ENCODE measurements at regions not wholly inside any gene's neighbourhood (a gene's known extent, or its start where the extent isn't known, plus 50 kb on each side); places are given as distances from the start of the nearest gene placed in this dataset.

DNA sequence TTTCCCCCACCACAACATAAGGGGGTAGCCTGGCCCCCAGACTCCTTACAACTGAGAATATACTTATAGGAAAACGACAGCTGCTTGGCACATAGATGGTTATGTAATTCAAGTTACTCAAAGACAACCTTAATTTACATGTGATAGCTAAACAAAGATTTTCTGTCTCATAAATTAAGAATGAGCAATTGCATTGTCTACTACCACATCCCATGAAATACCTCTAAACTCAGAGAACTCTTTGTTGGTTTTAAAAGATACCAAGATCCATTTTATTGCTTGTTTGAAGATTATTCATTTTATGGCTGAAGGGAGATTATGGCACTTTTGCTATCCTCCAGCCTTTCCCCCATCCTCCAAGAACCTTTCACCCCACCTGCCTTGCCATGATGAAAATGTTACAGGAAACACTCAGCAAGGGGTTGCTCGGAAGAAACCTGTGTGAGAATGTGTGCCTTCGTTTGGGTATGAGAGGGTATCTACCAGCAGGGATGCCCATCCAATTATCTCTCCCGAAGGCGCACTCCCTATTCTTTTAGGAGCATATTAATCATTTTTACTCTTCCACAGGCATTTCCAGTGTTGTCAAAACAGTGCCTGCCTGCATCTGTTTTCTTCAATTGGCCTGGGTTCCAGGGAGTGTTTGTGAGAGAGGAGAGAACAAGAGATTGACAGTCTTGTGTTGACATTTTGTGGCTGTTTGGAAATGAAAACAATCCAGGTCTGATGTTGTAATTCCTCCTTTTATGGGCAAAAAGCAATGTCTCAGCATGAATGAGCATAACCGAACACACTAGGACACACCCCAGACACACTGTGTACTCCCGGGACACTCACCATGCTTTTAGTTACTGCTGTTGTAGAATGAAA, 208.0 kb upstream of the ANKRD55 start (continued):
- TF ChIP-seq, protein P1, sequence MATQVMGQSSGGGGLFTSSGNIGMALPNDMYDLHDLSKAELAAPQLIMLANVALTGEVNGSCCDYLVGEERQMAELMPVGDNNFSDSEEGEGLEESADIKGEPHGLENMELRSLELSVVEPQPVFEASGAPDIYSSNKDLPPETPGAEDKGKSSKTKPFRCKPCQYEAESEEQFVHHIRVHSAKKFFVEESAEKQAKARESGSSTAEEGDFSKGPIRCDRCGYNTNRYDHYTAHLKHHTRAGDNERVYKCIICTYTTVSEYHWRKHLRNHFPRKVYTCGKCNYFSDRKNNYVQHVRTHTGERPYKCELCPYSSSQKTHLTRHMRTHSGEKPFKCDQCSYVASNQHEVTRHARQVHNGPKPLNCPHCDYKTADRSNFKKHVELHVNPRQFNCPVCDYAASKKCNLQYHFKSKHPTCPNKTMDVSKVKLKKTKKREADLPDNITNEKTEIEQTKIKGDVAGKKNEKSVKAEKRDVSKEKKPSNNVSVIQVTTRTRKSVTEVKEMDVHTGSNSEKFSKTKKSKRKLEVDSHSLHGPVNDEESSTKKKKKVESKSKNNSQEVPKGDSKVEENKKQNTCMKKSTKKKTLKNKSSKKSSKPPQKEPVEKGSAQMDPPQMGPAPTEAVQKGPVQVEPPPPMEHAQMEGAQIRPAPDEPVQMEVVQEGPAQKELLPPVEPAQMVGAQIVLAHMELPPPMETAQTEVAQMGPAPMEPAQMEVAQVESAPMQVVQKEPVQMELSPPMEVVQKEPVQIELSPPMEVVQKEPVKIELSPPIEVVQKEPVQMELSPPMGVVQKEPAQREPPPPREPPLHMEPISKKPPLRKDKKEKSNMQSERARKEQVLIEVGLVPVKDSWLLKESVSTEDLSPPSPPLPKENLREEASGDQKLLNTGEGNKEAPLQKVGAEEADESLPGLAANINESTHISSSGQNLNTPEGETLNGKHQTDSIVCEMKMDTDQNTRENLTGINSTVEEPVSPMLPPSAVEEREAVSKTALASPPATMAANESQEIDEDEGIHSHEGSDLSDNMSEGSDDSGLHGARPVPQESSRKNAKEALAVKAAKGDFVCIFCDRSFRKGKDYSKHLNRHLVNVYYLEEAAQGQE (IDR thresholded peaks at IDR 0.05; ENCODE audit: borderline replicate concordance): no peak
- TF ChIP-seq, protein P1 (CRISPR knock-in tag; IDR thresholded peaks at IDR 0.05; ENCODE audit: low read depth): no peak
- TF ChIP-seq, protein P2, sequence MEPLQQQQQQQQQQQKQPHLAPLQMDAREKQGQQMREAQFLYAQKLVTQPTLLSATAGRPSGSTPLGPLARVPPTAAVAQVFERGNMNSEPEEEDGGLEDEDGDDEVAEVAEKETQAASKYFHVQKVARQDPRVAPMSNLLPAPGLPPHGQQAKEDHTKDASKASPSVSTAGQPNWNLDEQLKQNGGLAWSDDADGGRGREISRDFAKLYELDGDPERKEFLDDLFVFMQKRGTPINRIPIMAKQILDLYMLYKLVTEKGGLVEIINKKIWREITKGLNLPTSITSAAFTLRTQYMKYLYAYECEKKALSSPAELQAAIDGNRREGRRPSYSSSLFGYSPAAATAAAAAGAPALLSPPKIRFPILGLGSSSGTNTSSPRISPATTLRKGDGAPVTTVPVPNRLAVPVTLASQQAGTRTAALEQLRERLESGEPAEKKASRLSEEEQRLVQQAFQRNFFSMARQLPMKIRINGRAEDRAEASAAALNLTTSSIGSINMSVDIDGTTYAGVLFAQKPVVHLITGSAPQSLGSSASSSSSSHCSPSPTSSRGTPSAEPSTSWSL (CRISPR knock-in tag; IDR thresholded peaks at IDR 0.05; ENCODE audit: borderline replicate concordance): no peak
- no peak for TF ChIP-seq CXXC5 (CRISPR knock-in tag; IDR thresholded peaks at IDR 0.05)
- TF ChIP-seq ZNF586 (CRISPR knock-in tag; conservative IDR thresholded peaks at IDR 0.05): no peak
- no peak for TF ChIP-seq ZNF23 (CRISPR knock-in tag; IDR thresholded peaks at IDR 0.05)
- no peak for TF ChIP-seq ZBTB7A (IDR thresholded peaks at IDR 0.05; ENCODE audit: borderline replicate concordance, control insufficient read depth, low read depth, low read length)
- no peak for TF ChIP-seq BDP1 (IDR thresholded peaks at IDR 0.05; ENCODE audit: insufficient read depth, insufficient read length)
- TF ChIP-seq, protein P3, sequence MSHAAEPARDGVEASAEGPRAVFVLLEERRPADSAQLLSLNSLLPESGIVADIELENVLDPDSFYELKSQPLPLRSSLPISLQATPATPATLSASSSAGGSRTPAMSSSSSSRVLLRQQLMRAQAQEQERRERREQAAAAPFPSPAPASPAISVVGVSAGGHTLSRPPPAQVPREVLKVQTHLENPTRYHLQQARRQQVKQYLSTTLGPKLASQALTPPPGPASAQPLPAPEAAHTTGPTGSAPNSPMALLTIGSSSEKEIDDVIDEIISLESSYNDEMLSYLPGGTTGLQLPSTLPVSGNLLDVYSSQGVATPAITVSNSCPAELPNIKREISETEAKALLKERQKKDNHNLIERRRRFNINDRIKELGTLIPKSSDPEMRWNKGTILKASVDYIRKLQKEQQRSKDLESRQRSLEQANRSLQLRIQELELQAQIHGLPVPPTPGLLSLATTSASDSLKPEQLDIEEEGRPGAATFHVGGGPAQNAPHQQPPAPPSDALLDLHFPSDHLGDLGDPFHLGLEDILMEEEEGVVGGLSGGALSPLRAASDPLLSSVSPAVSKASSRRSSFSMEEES (CRISPR knock-in tag; IDR thresholded peaks at IDR 0.05): no peak
- no peak for TF ChIP-seq PHF8 (IDR thresholded peaks at IDR 0.05; ENCODE audit: borderline replicate concordance, low read length)
- TF ChIP-seq ZFP36 (IDR thresholded peaks at IDR 0.05; ENCODE audit: low read depth, low read length, partially characterized antibody): peak; percentile 11
- no peak for TF ChIP-seq ZFP1 (CRISPR knock-in tag; IDR thresholded peaks at IDR 0.05)
- no peak for TF ChIP-seq PTBP1 (IDR thresholded peaks at IDR 0.05; ENCODE audit: low read depth, low read length)
- no peak for TF ChIP-seq CREM (IDR thresholded peaks at IDR 0.05; ENCODE audit: low read depth)
- TF ChIP-seq SRF (CRISPR knock-in tag; IDR thresholded peaks at IDR 0.05): peak in 1 of 2 experiments; percentile 74; a peak in 1 of 4 replicates

Data from K562 (cell line).